Activated naive CD8-positive, alpha-beta T cell (primary cell): ENCODE measurements at regions not wholly inside any gene's neighbourhood (a gene's known extent, or its start where the extent isn't known, plus 50 kb on each side); places are given as distances from the start of the nearest gene placed in this dataset.
A peak's percentile ranks its signal among the peaks of the same experiment; 100 is the strongest.
"Not testable (repeated sequence)": the region's sequence is repeated elsewhere in the genome, so short reads cannot be mapped to it uniquely, and the experiment has no call there.

Source experiments
- H3K27ac Mint-ChIP-seq: one replicate; pipeline ENCODE4 v1.8.0; 2021; ENCODE audit warnings: mixed read lengths
- H3K27me3 Mint-ChIP-seq: one replicate; pipeline ENCODE4 v1.8.0; 2021; ENCODE audit warnings: mixed read lengths
- H3K36me3 Mint-ChIP-seq: one replicate; pipeline ENCODE4 v1.8.0; 2021; ENCODE audit warnings: mixed read lengths
- H3K4me1 Mint-ChIP-seq: one replicate; pipeline ENCODE4 v1.8.0; 2021; ENCODE audit warnings: low read depth, mixed read lengths
- H3K4me3 Mint-ChIP-seq: one replicate; pipeline ENCODE4 v1.8.0; 2021; ENCODE audit warnings: mild to moderate bottlenecking, mixed read lengths
- H3K9me3 Mint-ChIP-seq: one replicate; pipeline ENCODE4 v1.8.0; 2021; ENCODE audit warnings: low read depth, mixed read lengths

- no peaks in the 10 kb centered on the region for H3K9me3 Mint-ChIP-seq
- no peaks in the 10 kb centered on the region for H3K27me3 Mint-ChIP-seq
- peaks cover 3% of the 10 kb centered on the region for H3K36me3 Mint-ChIP-seq
- H3K4me3 Mint-ChIP-seq, result no peak overlapping the region
- H3K4me1 Mint-ChIP-seq, result peaks cover 66% of the 10 kb centered on the region
- H3K27ac Mint-ChIP-seq, result peak overlapping the region; percentile 83
Observed at GRCh38 chr6:137799950-137800568, 67.0 kb upstream of the TNFAIP3 start.

- peaks cover 3% of the 10 kb centered on the region for H3K36me3 Mint-ChIP-seq
- peak overlapping the region; percentile 83 for H3K27ac Mint-ChIP-seq
- no peak overlapping the region for H3K4me3 Mint-ChIP-seq
- H3K9me3 Mint-ChIP-seq, result no peaks in the 10 kb centered on the region
- peaks cover 67% of the 10 kb centered on the region for H3K4me1 Mint-ChIP-seq
- no peaks in the 10 kb centered on the region for H3K27me3 Mint-ChIP-seq
Observed at GRCh38 chr6:137800762-137801161, 66.3 kb upstream of the TNFAIP3 start.

GRCh38 chr6:137801352-137802114, 65.5 kb upstream of the TNFAIP3 start:
- Mint-ChIP-seq H3K27me3 (no peaks in the 10 kb centered on the region), H3K36me3 (peaks cover 5% of the 10 kb centered on the region), H3K4me1 (peaks cover 66% of the 10 kb centered on the region), H3K4me3 (no peak overlapping the region), H3K9me3 (no peaks in the 10 kb centered on the region), H3K27ac (no peak overlapping the region)

GRCh38 chr6:137802408-137803182, 64.5 kb upstream of the TNFAIP3 start:
- Mint-ChIP-seq H3K4me3 (no peak overlapping the region), H3K27me3 (no peaks in the 10 kb centered on the region), H3K9me3 (no peaks in the 10 kb centered on the region), H3K4me1 (peaks cover 65% of the 10 kb centered on the region), H3K36me3 (peaks cover 5% of the 10 kb centered on the region), H3K27ac (no peak overlapping the region)

- no peaks in the 10 kb centered on the region for H3K9me3 Mint-ChIP-seq
- peaks cover 55% of the 10 kb centered on the region for H3K4me1 Mint-ChIP-seq
- H3K27me3 Mint-ChIP-seq, result no peaks in the 10 kb centered on the region
- peak overlapping the region; percentile 82 for H3K27ac Mint-ChIP-seq
- H3K36me3 Mint-ChIP-seq, result peaks cover 5% of the 10 kb centered on the region
- H3K4me3 Mint-ChIP-seq, result no peak overlapping the region
Observed at GRCh38 chr6:137804637-137805036, 62.4 kb upstream of the TNFAIP3 start.

GRCh38 chr6:137805622-137806021, 61.4 kb upstream of the TNFAIP3 start:
- Mint-ChIP-seq H3K4me3 (no peak overlapping the region), H3K9me3 (no peaks in the 10 kb centered on the region), H3K4me1 (peaks cover 53% of the 10 kb centered on the region), H3K27ac (no peak overlapping the region), H3K36me3 (peaks cover 5% of the 10 kb centered on the region), H3K27me3 (no peaks in the 10 kb centered on the region)

GRCh38 chr6:137806914-137807682, 60.0 kb upstream of the TNFAIP3 start:
- H3K4me3 Mint-ChIP-seq, result no peak overlapping the region
- peak overlapping the region; percentile 10 for H3K27ac Mint-ChIP-seq
- peaks cover 60% of the 10 kb centered on the region for H3K4me1 Mint-ChIP-seq
- no peaks in the 10 kb centered on the region for H3K27me3 Mint-ChIP-seq
- H3K36me3 Mint-ChIP-seq, result peaks cover 5% of the 10 kb centered on the region
- no peaks in the 10 kb centered on the region for H3K9me3 Mint-ChIP-seq

- Mint-ChIP-seq H3K27ac (no peak overlapping the region), H3K9me3 (no peaks in the 10 kb centered on the region), H3K4me1 (peaks cover 68% of the 10 kb centered on the region), H3K27me3 (no peaks in the 10 kb centered on the region), H3K36me3 (peaks cover 5% of the 10 kb centered on the region), H3K4me3 (no peak overlapping the region)
Observed at GRCh38 chr6:137808191-137808590, 58.9 kb upstream of the TNFAIP3 start.

- Mint-ChIP-seq H3K27me3 (no peaks in the 10 kb centered on the region), H3K4me3 (no peak overlapping the region), H3K27ac (peak overlapping the region; percentile 46), H3K4me1 (peaks cover 66% of the 10 kb centered on the region), H3K36me3 (peaks cover 2% of the 10 kb centered on the region), H3K9me3 (no peaks in the 10 kb centered on the region)
Observed at GRCh38 chr6:137808836-137809315, 58.2 kb upstream of the TNFAIP3 start.

GRCh38 chr6:137809895-137810553, 57.0 kb upstream of the TNFAIP3 start:
- not testable (repeated sequence) for H3K4me3 Mint-ChIP-seq, H3K27me3 Mint-ChIP-seq, H3K36me3 Mint-ChIP-seq, H3K9me3 Mint-ChIP-seq
- Mint-ChIP-seq H3K4me1 (peaks cover 54% of the 10 kb centered on the region), H3K27ac (peak overlapping the region; percentile 98)

- Mint-ChIP-seq H3K27me3 (no peaks in the 10 kb centered on the region), H3K9me3 (no peaks in the 10 kb centered on the region), H3K36me3 (peaks cover 2% of the 10 kb centered on the region), H3K27ac (peak overlapping the region; percentile 98), H3K4me3 (peak overlapping the region; percentile 65), H3K4me1 (peaks cover 49% of the 10 kb centered on the region)
Observed at GRCh38 chr6:137810554-137811120, 56.4 kb upstream of the TNFAIP3 start.

GRCh38 chr6:137811121-137811915, 55.7 kb upstream of the TNFAIP3 start:
- H3K4me1 Mint-ChIP-seq, result peaks cover 53% of the 10 kb centered on the region

GRCh38 chr6:137811916-137812553, 55.0 kb upstream of the TNFAIP3 start:
- H3K27ac Mint-ChIP-seq, result peak overlapping the region; percentile 98
- no peaks in the 10 kb centered on the region for H3K9me3 Mint-ChIP-seq
- H3K4me3 Mint-ChIP-seq, result peak overlapping the region; percentile 65
- H3K27me3 Mint-ChIP-seq, result no peaks in the 10 kb centered on the region
- peaks cover 60% of the 10 kb centered on the region for H3K4me1 Mint-ChIP-seq
- no peaks in the 10 kb centered on the region for H3K36me3 Mint-ChIP-seq

More at GRCh38 chr6:137811121-137811915, 55.7 kb upstream of the TNFAIP3 start:
- H3K27ac Mint-ChIP-seq, result peak overlapping the region; percentile 98
- H3K36me3 Mint-ChIP-seq, result no peaks in the 10 kb centered on the region
- peak overlapping the region; percentile 65 for H3K4me3 Mint-ChIP-seq
- no peaks in the 10 kb centered on the region for H3K27me3 Mint-ChIP-seq
- no peaks in the 10 kb centered on the region for H3K9me3 Mint-ChIP-seq
